AG04449 (cell line): ENCODE measurements at regions not wholly inside any gene's neighbourhood (a gene's known extent, or its start where the extent isn't known, plus 50 kb on each side); places are given as distances from the start of the nearest gene placed in this dataset.
"Not testable (repeated sequence)": the region's sequence is repeated elsewhere in the genome, so short reads cannot be mapped to it uniquely, and the experiment has no call there.

Source experiments
- CTCF ChIA-PET: fragments of 350-600 bp; formaldehyde crosslinking; extraction: SDS; loops from one replicate; lab custom pipeline; 2021; ENCODE audit warnings: antibody characterized with exemption; lab: Yijun Ruan, JAX
- POLR2A ChIA-PET: fragments of 400-600, 350-600 bp; formaldehyde crosslinking; extraction: SDS; loops from one replicate; lab custom pipeline; 2020; ENCODE audit warnings: antibody characterized with exemption, inconsistent platforms; lab: Yijun Ruan, JAX
- DNase-seq: peaks from one replicate; pipeline ENCODE4 v3.0.0-alpha.2; 2010; ENCODE audit warnings: low read depth, low spot score
- H3K4me3 ChIP-seq: 2 replicates; pipeline ENCODE4 v1.5.1; 2011; ENCODE audit warnings: low read depth, mild to moderate bottlenecking, control low read depth, low read length

DNA sequence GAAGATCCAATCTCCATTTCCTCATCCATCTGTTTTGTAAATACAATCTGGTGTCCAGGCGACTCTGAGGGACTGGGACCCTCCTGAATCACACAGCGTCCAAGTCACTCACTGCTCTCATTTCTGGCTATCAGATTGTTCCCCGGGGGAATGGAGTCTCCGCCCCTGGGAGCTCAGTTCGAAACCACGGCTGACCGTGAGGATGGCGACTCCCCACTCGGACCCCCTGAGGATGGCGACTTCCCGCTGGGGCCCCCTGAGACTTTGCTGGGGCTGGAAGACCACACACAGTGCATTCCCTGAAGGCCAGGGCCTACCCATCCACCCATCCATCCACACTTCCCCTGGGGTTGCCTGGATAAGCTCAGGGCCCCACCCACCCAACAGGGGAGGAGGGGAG is 360.5 kb downstream of the BCL2L11 start:
- H3K4me3 ChIP-seq, DNase-seq, CTCF ChIA-PET, POLR2A ChIA-PET: not testable (repeated sequence)

DNA sequence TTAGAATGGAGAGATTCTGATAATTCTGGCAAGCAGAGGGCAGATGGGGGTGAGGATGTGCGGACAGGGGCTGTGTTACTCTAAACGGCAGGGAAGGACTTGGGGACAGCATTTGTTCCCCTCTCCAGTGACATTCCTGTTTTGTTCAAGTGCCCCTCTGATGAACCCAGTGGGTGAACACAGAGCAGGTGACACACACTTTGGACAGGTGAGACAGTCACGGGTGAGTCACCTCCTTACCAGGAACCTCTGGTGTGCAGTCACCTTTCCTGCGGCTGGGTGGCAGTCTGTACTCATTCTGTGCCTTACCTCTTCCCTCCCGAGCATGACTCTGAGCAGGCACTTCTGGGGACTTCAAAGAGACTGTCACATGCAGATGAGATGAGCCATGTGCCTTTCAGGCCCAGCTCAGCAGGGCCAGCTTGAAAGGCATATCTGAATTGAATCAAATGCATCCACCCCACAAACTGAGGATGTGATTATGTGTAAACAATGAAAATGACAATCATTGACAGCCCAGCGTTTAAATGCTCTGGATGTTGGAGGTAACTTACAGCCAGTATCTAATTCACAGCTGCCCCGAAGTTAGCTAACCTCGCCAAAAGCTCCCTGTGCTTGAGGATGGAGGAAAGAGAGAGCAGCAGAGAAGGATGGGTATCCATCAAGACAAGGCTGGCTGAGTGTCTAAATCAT is 362.4 kb downstream of the BCL2L11 start:
- CTCF ChIA-PET, result not testable (repeated sequence)

DNA sequence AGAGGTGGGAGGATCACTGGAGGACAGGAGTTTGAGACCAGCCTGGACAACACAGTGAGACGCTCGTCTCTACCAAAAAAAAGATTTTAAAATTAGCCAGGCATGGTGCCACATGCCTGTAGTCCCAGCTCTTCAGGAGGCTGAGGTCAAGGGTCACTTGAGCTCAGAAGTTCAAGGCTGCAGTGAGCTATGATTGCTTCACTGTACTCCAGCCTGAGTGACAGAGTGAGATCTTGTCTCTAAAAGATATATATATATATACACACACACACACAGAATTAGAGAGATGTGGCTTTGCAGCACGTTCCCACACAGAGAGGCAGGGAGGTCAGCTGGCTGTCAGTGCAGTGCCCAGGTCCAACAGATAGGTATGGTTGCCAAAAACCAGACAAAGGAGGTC is 363.4 kb downstream of the BCL2L11 start:
- CTCF ChIA-PET, H3K4me3 ChIP-seq, POLR2A ChIA-PET, DNase-seq: not testable (repeated sequence)

More for the DNA sequence above, 362.4 kb downstream of the BCL2L11 start:
- POLR2A ChIA-PET, H3K4me3 ChIP-seq, DNase-seq: not testable (repeated sequence)

GRCh38 chr2:111485895-111486294 is 365.2 kb downstream of the BCL2L11 start:
- CTCF ChIA-PET, result not testable (repeated sequence)

GRCh38 chr2:111488451-111488850 is 367.7 kb downstream of the BCL2L11 start:
- CTCF ChIA-PET, POLR2A ChIA-PET: not testable (repeated sequence)

More at GRCh38 chr2:111485895-111486294, 365.2 kb downstream of the BCL2L11 start:
- POLR2A ChIA-PET, H3K4me3 ChIP-seq, DNase-seq: not testable (repeated sequence)

DNA sequence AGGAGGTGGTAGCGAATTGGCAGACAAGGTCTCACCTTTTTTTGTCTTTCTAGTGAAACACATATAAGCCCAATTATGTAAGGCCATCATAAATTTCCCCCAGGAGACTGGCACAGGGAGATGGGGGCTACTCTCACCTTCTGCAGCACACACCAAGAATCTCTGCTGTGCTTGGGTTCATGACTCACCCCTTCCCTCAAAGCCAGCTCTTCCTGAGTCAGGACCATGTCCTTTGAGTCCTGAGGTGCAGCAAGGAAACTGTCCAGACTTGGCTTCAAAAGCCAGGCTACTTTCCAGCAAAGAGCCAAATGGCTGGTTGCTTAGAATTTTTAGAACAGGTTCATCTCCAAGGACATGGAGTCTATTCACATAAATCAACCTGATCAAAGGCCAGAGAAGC is 368.7 kb downstream of the BCL2L11 start:
- CTCF ChIA-PET, POLR2A ChIA-PET, H3K4me3 ChIP-seq, DNase-seq: not testable (repeated sequence)

More at GRCh38 chr2:111488451-111488850, 367.7 kb downstream of the BCL2L11 start:
- H3K4me3 ChIP-seq, DNase-seq: not testable (repeated sequence)

DNA sequence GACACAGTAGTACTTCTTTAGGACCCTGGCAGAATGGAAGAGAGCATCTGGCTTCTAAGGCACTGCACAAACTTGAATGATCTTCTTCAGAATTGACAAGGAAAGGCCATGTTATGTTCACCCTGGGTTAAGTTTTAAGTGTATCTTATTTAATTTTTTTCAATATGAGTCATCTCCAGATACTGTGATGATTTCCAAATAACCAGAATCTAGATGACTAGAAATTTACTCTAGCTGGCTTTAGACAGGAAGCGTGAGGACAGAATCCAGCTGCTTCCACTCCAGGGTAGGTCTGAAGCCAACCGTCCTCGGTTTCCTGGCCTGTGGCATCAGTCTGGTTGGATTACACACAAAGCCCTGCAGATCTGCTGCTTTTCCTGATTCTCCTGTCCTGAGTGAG is 370.5 kb downstream of the BCL2L11 start:
- CTCF ChIA-PET, POLR2A ChIA-PET, DNase-seq, H3K4me3 ChIP-seq: not testable (repeated sequence)

- CTCF ChIA-PET, DNase-seq, H3K4me3 ChIP-seq, POLR2A ChIA-PET: not testable (repeated sequence)
Observed at GRCh38 chr2:111491614-111492013, 370.9 kb downstream of the BCL2L11 start.

DNA sequence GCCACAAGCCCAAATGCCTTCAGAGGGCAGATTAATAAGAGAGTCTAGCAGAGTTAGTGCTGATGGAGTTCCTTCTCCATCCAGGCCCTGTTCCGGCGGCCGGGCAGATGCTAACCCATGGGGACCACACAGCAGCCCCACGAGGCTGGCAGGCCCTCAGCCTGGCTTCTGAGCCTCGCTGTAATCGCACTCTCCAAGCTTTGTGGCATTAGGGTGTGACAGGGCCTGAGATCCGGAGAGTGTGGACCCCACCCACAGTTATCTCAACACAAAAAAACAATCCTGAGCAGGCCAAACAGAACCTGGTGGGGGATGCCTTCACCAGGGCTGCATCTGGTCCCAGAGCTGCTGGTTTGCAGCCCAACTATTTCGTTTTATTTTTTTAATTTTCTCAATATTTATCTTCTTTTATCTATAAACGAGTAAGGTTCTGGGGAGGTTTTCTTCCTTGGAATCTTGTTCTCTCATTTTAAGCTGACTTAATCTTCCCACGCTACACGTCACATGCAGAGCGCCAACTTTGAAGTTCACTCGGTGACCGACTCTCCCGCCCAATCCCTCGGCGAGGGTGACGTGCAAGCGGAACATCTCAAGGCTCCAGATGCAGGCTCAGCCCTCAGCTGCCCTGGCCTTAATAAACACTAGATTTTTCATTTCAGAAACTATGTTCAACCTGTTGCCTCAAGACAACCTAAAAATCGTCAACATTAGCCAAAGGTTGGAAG is 372.4 kb downstream of the BCL2L11 start:
- H3K4me3 ChIP-seq, result peak overlapping the region; percentile 62
- CTCF ChIA-PET, DNase-seq, POLR2A ChIA-PET: not testable (repeated sequence)

- CTCF ChIA-PET, POLR2A ChIA-PET, DNase-seq: not testable (repeated sequence)
- peak overlapping the region; percentile 62 for H3K4me3 ChIP-seq
Observed at GRCh38 chr2:111493720-111494078, 373.0 kb downstream of the BCL2L11 start.

DNA sequence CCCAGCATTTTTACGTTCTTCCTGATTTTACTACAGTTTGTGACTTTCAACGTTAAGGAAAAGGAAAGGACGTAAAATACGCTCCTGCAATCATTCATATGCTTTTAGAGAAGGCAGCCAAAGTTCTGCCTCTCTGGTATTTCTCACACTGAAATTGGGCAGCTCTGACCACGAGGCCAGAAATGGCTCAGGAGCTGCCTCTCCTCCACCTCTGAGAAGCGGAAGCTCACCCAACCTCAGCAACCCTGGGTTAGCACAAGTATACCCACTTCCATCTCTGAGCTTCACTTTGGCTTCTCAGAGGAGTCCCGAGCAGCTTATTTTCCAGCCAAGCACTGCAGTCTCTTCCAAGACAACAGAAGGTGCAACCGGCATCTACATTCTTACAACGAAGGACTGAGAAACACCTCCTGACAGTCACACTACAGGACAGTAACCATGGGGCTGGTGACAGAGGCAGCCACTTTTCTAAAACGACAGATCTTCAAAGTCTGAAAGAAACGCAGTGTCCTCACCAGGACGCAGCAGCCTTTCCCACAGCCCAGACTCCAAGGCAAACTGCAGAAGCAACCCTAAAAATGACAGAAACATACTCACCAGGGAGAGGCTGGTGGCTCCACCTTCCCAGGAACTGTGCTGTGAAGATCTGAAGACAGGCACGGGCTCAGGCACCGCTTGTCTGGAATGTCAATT is 373.7 kb downstream of the BCL2L11 start:
- CTCF ChIA-PET, DNase-seq, POLR2A ChIA-PET: not testable (repeated sequence)
- H3K4me3 ChIP-seq, result peak overlapping the region; percentile 55

GRCh38 chr2:111494981-111495315 is 374.2 kb downstream of the BCL2L11 start:
- POLR2A ChIA-PET, CTCF ChIA-PET, DNase-seq: not testable (repeated sequence)
- H3K4me3 ChIP-seq, result peak overlapping the region; percentile 55

- H3K4me3 ChIP-seq, DNase-seq, POLR2A ChIA-PET, CTCF ChIA-PET: not testable (repeated sequence)
Observed at GRCh38 chr2:111495636-111496035, 374.9 kb downstream of the BCL2L11 start.

GRCh38 chr2:111496176-111496575 is 375.5 kb downstream of the BCL2L11 start:
- DNase-seq, result not testable (repeated sequence)

DNA sequence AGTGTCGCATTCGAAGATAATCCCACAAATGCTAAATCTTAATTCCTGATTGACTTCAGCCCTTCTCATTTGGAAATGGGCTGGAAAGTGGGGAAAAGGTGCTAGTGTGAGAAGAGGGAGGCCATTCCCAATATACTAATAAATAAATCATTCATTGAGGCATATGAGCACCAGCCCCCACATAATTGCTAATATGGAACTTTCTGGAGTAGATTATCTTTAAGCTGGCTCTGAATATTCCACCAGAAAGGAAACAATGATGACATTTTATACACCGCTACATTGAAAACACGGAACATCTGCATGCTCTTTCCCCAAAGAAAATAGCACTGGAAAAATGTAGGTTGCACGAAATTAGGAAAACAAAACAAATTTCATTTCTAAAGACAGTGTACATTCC is 376.1 kb downstream of the BCL2L11 start:
- POLR2A ChIA-PET, CTCF ChIA-PET, H3K4me3 ChIP-seq, DNase-seq: not testable (repeated sequence)

More at GRCh38 chr2:111496176-111496575, 375.5 kb downstream of the BCL2L11 start:
- H3K4me3 ChIP-seq, POLR2A ChIA-PET, CTCF ChIA-PET: not testable (repeated sequence)

DNA sequence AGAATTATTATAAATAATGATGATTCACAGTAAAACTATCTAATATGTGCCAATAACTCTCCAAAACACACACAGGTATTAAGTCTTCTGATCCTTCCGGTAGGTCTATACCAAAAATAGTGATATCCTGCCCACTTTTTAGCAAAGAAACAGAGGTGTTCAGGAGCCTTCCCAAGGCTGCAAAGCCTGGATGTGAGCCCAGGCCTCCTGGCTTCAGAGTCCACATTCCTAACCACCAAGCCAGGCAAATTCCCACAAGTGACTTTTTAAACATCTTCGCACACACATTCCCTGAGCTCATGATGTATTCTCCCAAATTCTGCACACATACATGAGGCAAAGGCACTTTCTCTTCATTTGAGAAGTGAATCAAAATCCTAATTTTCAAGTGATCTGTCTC is 376.6 kb downstream of the BCL2L11 start:
- H3K4me3 ChIP-seq, CTCF ChIA-PET, POLR2A ChIA-PET: not testable (repeated sequence)
- peak; percentile 17 for DNase-seq
